C4-2B (cell line): ENCODE measurements at regions not wholly inside any gene's neighbourhood (a gene's known extent, or its start where the extent isn't known, plus 50 kb on each side); places are given as distances from the start of the nearest gene placed in this dataset.

Experiments used
- ZFX ChIP-seq: fragments of 450-650 bp; IDR thresholded peaks from 2 replicates; pipeline ENCODE4 v1.6.1; 2017
- TF ChIP-seq, protein P1 (sequence below): fragments of 450-650 bp; conservative IDR thresholded peaks from 2 replicates; pipeline ENCODE4 v1.5.1; 2017; ENCODE audit warnings: mild to moderate bottlenecking

DNA sequence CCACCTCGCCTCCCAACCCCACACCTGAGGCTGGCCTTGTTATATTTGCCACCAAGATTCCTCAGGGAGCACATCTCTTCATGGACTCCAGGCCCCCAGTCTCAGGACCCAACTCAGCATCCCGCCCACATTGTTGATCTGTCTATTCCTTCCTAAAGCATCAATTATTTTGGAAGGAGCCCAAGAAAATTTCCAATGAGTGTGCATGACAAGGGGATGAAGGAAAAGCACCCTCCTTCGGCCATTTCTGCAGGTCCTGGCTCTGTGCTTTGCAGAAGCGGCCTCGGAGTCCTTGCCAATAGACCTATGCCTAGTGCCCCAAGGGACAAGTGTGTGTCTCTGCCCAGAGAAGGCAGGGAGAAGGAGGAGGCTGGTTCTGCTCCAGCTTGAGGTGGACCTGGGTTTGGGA is 273.2 kb downstream of the GADD45G start:
- TF ChIP-seq, protein P1, sequence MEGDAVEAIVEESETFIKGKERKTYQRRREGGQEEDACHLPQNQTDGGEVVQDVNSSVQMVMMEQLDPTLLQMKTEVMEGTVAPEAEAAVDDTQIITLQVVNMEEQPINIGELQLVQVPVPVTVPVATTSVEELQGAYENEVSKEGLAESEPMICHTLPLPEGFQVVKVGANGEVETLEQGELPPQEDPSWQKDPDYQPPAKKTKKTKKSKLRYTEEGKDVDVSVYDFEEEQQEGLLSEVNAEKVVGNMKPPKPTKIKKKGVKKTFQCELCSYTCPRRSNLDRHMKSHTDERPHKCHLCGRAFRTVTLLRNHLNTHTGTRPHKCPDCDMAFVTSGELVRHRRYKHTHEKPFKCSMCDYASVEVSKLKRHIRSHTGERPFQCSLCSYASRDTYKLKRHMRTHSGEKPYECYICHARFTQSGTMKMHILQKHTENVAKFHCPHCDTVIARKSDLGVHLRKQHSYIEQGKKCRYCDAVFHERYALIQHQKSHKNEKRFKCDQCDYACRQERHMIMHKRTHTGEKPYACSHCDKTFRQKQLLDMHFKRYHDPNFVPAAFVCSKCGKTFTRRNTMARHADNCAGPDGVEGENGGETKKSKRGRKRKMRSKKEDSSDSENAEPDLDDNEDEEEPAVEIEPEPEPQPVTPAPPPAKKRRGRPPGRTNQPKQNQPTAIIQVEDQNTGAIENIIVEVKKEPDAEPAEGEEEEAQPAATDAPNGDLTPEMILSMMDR = no peak
- no peak for TF ChIP-seq ZFX
